DND-41 (cell line): ENCODE measurements at regions not wholly inside any gene's neighbourhood (a gene's known extent, or its start where the extent isn't known, plus 50 kb on each side); places are given as distances from the start of the nearest gene placed in this dataset.

ENCODE experiments used
- ATAC-seq: fragments of 200-7000 bp; cut with Tn5 transposase; 3 replicates; pipeline ENCODE4 v1.9.1; 2021; ENCODE audit warnings: low read depth; ENCODE audit not compliant: insufficient read depth
- DNase-seq: peaks from one replicate; pipeline ENCODE4 v3.0.0-alpha.2; 2020
- H2AFZ ChIP-seq: 2 replicates; pipeline ENCODE4 v1.6.0; 2012; ENCODE audit warnings: low read depth, low read length
- H3K27ac ChIP-seq: 2 replicates; pipeline ENCODE4 v1.5.1; 2012; ENCODE audit warnings: low read length, inconsistent platforms
- H3K27me3 ChIP-seq: fragments of 200-600 bp; sonication (generic); 2 replicates; pipeline ENCODE4 v1.6.0; 2012; ENCODE audit warnings: low read length, mild to moderate bottlenecking, inconsistent platforms; ENCODE audit not compliant: insufficient read depth, poor library complexity
- H3K36me3 ChIP-seq: 2 replicates; pipeline ENCODE4 v1.5.1; 2012; ENCODE audit warnings: low read length, inconsistent platforms; ENCODE audit not compliant: insufficient read depth
- H3K4me1 ChIP-seq: 2 replicates; pipeline ENCODE4 v1.5.1; 2012; ENCODE audit warnings: mild to moderate bottlenecking, low read length; ENCODE audit not compliant: insufficient read depth
- H3K4me2 ChIP-seq: 2 replicates; pipeline ENCODE4 v1.6.0; 2012; ENCODE audit warnings: mild to moderate bottlenecking, moderate library complexity, low read length, inconsistent platforms; ENCODE audit not compliant: insufficient read depth
- H3K4me3 ChIP-seq, 2 experiments: fragments of 200-600 bp in 1 of 2; shearing (Covaris generic) in 1 of 2; 2 replicates each; pipeline ENCODE4 v1.5.1; 2012 to 2016; ENCODE audit warnings: inconsistent platforms in 2 of 2, low read length in 2 of 2, mild to moderate bottlenecking in 2 of 2, low read depth in 1 of 2, moderate library complexity in 1 of 2
- H3K79me2 ChIP-seq: 2 replicates; pipeline ENCODE4 v1.6.0; 2012; ENCODE audit warnings: low read length, inconsistent platforms; ENCODE audit not compliant: insufficient read depth
- H3K9ac ChIP-seq: 2 replicates; pipeline ENCODE4 v1.6.0; 2012; ENCODE audit warnings: low read depth, mild to moderate bottlenecking, inconsistent platforms, low read length, moderate library complexity
- H3K9me3 ChIP-seq: 2 replicates; pipeline ENCODE4 v1.5.1; 2012; ENCODE audit warnings: low read length, moderate library complexity, mild to moderate bottlenecking, inconsistent platforms; ENCODE audit not compliant: insufficient read depth, severe bottlenecking
- H4K20me1 ChIP-seq: 2 replicates; pipeline ENCODE4 v1.6.0; 2012; ENCODE audit warnings: low read length; ENCODE audit not compliant: insufficient read depth
- CTCF ChIP-seq: IDR thresholded peaks from 2 replicates; pipeline ENCODE4 v1.5.1; 2012; ENCODE audit warnings: borderline replicate concordance, low read length, moderate library complexity, mild to moderate bottlenecking; ENCODE audit not compliant: poor library complexity, severe bottlenecking; ENCODE audit errors: extremely low read depth
- EZH2 ChIP-seq: IDR thresholded peaks from 3 replicates; pipeline ENCODE4 v1.6.1; 2012; ENCODE audit warnings: borderline replicate concordance, low read depth, mild to moderate bottlenecking, moderate library complexity, low read length, inconsistent platforms; ENCODE audit not compliant: severe bottlenecking

GRCh38 chr10:117429643-117430265 lies 54.5 kb upstream of the PDZD8 start:
- no peak for TF ChIP-seq CTCF
- TF ChIP-seq EZH2 = no peak
- no peaks in the 10 kb centered on the region for H3K27me3 ChIP-seq
- no peaks in the 10 kb centered on the region for H3K4me1 ChIP-seq
- ATAC-seq (0 out of 3 replicates have a peak, but pooled peaks have one; percentile 39), DNase-seq (no peak)
- H3K4me3 ChIP-seq = no peak overlapping the region
- H2AFZ ChIP-seq = no peak overlapping the region
- no peaks in the 10 kb centered on the region for H3K9me3 ChIP-seq
- H3K4me2 ChIP-seq = no peak overlapping the region
- H3K79me2 ChIP-seq = no peaks in the 10 kb centered on the region
- no peak overlapping the region for H3K9ac ChIP-seq
- no peaks in the 10 kb centered on the region for H4K20me1 ChIP-seq
- H3K36me3 ChIP-seq = no peaks in the 10 kb centered on the region
- no peak overlapping the region for H3K27ac ChIP-seq

- Histone ChIP-seq H3K79me2 (no peaks in the 10 kb centered on the region), H2AFZ (no peak overlapping the region), H3K4me1 (no peaks in the 10 kb centered on the region), H3K9ac (no peak overlapping the region), H3K4me3 (no peak overlapping the region), H4K20me1 (no peaks in the 10 kb centered on the region), H3K27ac (no peak overlapping the region), H3K27me3 (no peaks in the 10 kb centered on the region), H3K36me3 (no peaks in the 10 kb centered on the region), H3K4me2 (no peak overlapping the region), H3K9me3 (no peaks in the 10 kb centered on the region)
- DNase-seq (no peak), ATAC-seq (no peak)
- no peak for TF ChIP-seq EZH2
- no peak for TF ChIP-seq CTCF
These were observed 52.1 kb upstream of the PDZD8 start for GRCh38 chr10:117427356-117427755.

- no peaks in the 10 kb centered on the region for H4K20me1 ChIP-seq
- H3K4me2 ChIP-seq = no peak overlapping the region
- no peaks in the 10 kb centered on the region for H3K79me2 ChIP-seq
- H3K36me3 ChIP-seq = no peaks in the 10 kb centered on the region
- H2AFZ ChIP-seq = no peak overlapping the region
- no peaks in the 10 kb centered on the region for H3K4me1 ChIP-seq
- H3K27me3 ChIP-seq = no peaks in the 10 kb centered on the region
- H3K27ac ChIP-seq = no peak overlapping the region
- H3K4me3 ChIP-seq = no peak overlapping the region
- H3K9ac ChIP-seq = no peak overlapping the region
- TF ChIP-seq CTCF = no peak
- TF ChIP-seq EZH2 = no peak
- ATAC-seq = no peak
- peaks cover 2% of the 10 kb centered on the region for H3K9me3 ChIP-seq
- DNase-seq = no peak
These were observed 50.8 kb upstream of the PDZD8 start for GRCh38 chr10:117425974-117426566.
